IPS-15b (cell line): ENCODE measurements at regions not wholly inside any gene's neighbourhood (a gene's known extent, or its start where the extent isn't known, plus 50 kb on each side); places are given as distances from the start of the nearest gene placed in this dataset.

Experiments
- H3K27me3 ChIP-seq: one replicate; pipeline ENCODE4 v1.6.1; 2013; ENCODE audit warnings: low read length; ENCODE audit not compliant: control insufficient read depth, insufficient read depth
- H3K36me3 ChIP-seq: one replicate; pipeline ENCODE4 v1.6.1; 2013; ENCODE audit warnings: low read length; ENCODE audit not compliant: control insufficient read depth, insufficient read depth
- H3K4me1 ChIP-seq: one replicate; pipeline ENCODE4 v1.6.1; 2013; ENCODE audit warnings: mild to moderate bottlenecking, low read length; ENCODE audit not compliant: control insufficient read depth, insufficient read depth
- H3K4me3 ChIP-seq: one replicate; pipeline ENCODE4 v1.5.1; 2013; ENCODE audit warnings: low read depth, low read length
- H3K9ac ChIP-seq: one replicate; pipeline ENCODE4 v1.6.1; 2013; ENCODE audit warnings: low read depth, mild to moderate bottlenecking, low read length
- H3K9me3 ChIP-seq: one replicate; pipeline ENCODE4 v1.6.1; 2013; ENCODE audit warnings: mild to moderate bottlenecking, low read length; ENCODE audit not compliant: control insufficient read depth, insufficient read depth

DNA sequence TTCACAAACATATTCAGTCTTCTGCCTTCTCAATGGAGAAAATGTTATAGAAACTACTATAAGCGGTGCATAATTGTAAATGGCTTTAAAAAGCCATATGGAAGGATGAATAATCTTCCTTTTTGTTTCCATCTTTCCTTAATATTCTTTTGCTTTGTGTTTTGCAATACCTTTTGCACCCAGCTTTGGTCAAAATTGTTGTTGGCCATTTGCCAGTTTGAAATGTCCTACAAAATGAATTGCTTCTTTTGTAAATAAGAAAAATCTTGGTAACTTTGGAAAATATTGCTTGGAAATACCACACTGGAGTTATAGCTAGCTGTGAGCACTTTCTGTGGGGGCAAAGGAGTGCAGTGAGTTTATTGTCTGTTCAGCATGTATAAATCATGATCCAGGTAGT lies 93.5 kb upstream of the NR2F2 start:
- Histone ChIP-seq H3K4me1 (no peaks in the 10 kb centered on the region), H3K4me3 (no peak overlapping the region), H3K9me3 (no peaks in the 10 kb centered on the region), H3K27me3 (no peaks in the 10 kb centered on the region), H3K36me3 (no peaks in the 10 kb centered on the region), H3K9ac (no peak overlapping the region)

DNA sequence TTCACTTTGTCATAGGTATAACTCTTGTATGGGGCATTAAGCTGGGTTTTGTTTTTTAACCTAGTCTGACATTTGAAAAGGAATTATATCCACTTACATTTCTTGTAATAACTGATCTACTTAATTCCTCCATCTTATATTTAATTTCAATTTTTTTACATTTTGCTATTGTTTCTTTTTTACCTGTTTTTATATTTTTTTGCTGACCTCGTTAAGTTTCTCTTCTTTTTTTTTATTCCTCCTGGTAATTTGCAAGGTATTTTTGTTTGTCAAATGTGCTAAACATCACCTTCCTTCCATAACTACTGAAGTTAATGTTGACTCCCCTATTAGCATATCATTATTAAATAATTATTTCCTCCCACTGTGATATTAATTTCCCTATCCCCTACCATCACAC lies 87.7 kb upstream of the NR2F2 start:
- no peaks in the 10 kb centered on the region for H3K36me3 ChIP-seq
- no peak overlapping the region for H3K4me3 ChIP-seq
- H3K27me3 ChIP-seq = no peaks in the 10 kb centered on the region
- H3K9me3 ChIP-seq = no peaks in the 10 kb centered on the region
- H3K4me1 ChIP-seq = no peaks in the 10 kb centered on the region
- no peak overlapping the region for H3K9ac ChIP-seq

DNA sequence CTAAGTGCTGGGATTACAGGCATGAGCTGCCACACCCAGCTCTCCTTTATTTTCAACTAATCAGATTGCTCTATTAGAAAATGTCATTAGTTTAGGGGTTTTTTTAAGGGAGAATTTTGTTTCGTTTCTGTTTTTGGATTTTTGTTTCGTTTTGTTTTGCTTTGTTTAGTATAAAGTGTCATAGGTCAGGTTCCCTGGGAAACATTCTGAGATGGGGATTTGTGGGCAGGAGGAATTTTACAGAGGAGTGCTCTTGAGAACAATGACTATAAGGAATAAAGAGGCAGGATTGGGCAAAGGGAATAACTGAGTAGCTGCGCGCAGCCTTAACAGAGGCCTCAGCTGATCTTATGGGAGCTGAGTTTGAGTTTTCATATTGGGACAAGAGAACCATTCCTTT lies 86.8 kb upstream of the NR2F2 start:
- H3K9me3 ChIP-seq = no peaks in the 10 kb centered on the region
- H3K9ac ChIP-seq = no peak overlapping the region

DNA sequence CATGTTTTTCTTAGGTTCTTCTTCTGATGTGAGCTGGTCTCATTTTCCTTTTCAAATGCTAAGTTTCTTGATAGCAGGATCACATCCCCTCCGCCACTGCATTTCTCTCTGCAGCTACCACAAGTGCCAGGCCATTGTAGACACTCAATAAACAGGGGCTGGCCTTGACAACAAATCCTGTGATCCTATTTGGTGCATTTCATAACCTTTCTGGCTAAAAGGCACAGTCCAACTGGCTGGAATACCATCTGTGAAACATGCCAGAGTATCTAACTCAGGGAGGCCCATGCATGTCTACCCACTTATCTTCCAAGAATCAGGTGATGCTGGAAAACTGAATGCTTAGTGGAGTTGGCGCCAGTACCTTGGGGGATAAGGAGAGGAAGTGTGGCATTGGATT lies 85.2 kb upstream of the NR2F2 start:
- Histone ChIP-seq H3K36me3 (no peaks in the 10 kb centered on the region), H3K9ac (no peak overlapping the region), H3K4me1 (peaks cover 2% of the 10 kb centered on the region)

More for the DNA sequence above, 86.8 kb upstream of the NR2F2 start:
- Histone ChIP-seq H3K4me1 (peaks cover 2% of the 10 kb centered on the region), H3K4me3 (no peak overlapping the region), H3K36me3 (no peaks in the 10 kb centered on the region), H3K27me3 (no peaks in the 10 kb centered on the region)

DNA sequence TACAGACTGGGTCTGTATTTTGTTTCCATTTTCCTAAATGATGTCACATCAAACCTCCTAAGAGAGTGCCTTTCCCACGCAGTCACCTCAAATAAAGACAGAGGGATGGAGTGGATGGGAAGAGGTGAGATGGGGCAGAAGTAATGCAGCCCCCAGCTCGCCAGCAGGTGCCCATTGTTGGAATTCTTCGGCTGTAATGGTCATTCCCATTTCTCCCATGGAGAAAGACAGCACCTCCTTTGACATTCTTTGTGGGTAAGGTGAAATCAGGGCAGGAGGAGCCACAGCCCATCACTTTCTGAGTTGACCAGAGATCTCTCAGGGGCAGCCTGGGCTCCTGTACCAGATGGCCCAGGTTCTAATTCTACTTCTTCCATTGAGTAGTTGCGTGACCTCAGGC lies 84.4 kb upstream of the NR2F2 start:
- H3K36me3 ChIP-seq = no peaks in the 10 kb centered on the region
- peaks cover 2% of the 10 kb centered on the region for H3K4me1 ChIP-seq
- no peaks in the 10 kb centered on the region for H3K9me3 ChIP-seq
- H3K4me3 ChIP-seq = no peak overlapping the region
- no peaks in the 10 kb centered on the region for H3K27me3 ChIP-seq
- no peak overlapping the region for H3K9ac ChIP-seq

More for the DNA sequence above, 85.2 kb upstream of the NR2F2 start:
- no peak overlapping the region for H3K4me3 ChIP-seq
- no peaks in the 10 kb centered on the region for H3K27me3 ChIP-seq
- no peaks in the 10 kb centered on the region for H3K9me3 ChIP-seq

DNA sequence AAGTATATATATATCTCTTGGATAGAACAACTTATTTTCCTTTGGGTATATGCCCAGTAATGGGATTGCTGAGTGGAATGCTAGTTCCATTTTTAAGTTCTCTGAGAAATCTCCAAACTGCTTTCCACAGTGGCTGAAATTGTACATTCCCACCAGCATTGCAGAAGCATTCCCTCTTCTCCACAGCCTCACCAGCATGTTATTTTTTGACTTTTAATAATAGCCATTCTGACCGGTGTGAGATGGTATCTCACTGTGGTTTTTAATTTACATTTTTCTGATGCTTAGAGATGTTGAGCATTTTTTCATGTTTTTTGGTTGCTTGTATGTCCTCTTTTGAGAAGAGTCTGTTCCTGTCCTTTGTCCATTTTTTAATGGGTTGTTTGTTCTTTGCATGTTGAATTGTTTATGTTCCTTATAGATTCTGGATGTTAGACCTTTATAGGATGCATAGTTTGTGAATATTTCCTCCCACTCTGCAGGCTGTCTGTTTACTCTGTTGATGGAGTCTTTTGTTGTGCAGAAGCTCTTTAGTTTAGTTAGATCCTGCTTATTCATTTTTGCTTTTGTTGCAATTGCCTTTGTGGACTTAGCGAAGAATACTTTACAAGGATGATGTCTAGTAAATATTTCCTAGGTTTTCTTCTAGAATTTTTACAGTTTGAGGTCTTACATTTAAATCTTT lies 82.7 kb upstream of the NR2F2 start:
- Histone ChIP-seq H3K9ac (no peak overlapping the region), H3K4me3 (no peak overlapping the region), H3K27me3 (no peaks in the 10 kb centered on the region), H3K9me3 (no peaks in the 10 kb centered on the region), H3K36me3 (no peaks in the 10 kb centered on the region), H3K4me1 (peaks cover 2% of the 10 kb centered on the region)

DNA sequence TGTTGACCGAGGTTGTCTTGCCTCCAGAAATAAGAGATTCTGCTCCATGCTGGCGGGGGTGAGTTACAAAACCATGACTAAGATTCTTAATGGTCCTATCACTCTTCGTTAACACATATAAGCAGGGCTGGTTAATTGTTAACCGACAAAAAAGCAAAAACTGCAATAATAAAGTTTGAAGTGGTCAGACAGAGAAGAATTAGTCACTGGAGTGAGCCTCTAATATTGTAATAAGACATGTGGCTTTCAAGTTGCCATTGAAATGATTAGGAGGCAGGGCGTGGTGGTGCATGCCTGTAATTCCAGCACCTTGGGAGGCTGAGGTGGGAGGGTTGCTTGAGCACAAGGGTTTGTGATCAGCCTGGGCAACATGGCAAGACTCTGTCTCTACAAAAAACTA lies 78.4 kb upstream of the NR2F2 start:
- H3K9me3 ChIP-seq = no peaks in the 10 kb centered on the region
- H3K4me3 ChIP-seq = no peak overlapping the region
- H3K9ac ChIP-seq = no peak overlapping the region
- H3K4me1 ChIP-seq = peaks cover 7% of the 10 kb centered on the region
- H3K36me3 ChIP-seq = no peaks in the 10 kb centered on the region
- H3K27me3 ChIP-seq = no peaks in the 10 kb centered on the region

DNA sequence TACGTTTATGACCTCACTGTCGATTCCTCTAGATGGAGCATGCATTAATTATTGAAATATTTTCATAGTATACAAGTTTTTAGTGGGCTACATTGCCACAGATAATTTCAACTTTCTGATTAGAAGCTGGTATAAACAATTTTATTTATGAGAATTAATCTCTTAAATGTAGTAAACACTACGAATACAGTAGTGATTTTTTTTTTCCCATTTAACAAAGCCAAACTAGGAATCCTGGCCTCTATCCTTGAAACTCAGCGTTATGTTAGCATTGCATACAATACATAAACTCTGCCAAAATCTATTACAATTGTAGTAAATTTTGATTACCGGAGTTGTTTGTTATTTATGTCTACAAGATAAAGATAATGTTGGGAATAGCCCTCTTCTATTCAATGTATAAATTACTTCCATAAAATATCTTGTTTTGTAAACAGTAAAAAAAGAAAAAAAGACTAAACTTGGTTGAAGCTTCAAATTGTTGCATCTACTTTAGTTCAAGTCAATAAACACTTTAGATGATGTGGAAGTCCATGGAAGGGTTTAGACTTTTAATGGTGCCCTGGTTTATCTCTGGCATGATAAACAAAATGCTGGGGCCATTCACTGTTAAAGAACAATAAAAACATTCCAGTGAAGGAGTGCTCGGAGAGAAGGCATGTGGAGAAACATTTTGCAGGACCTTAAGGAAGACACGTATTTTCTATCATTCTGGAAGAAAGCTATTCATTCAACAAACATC lies 77.3 kb upstream of the NR2F2 start:
- H3K27me3 ChIP-seq = no peaks in the 10 kb centered on the region
- no peak overlapping the region for H3K4me3 ChIP-seq
- H3K9me3 ChIP-seq = no peaks in the 10 kb centered on the region
- peaks cover 7% of the 10 kb centered on the region for H3K4me1 ChIP-seq
- H3K9ac ChIP-seq = no peak overlapping the region
- H3K36me3 ChIP-seq = no peaks in the 10 kb centered on the region

DNA sequence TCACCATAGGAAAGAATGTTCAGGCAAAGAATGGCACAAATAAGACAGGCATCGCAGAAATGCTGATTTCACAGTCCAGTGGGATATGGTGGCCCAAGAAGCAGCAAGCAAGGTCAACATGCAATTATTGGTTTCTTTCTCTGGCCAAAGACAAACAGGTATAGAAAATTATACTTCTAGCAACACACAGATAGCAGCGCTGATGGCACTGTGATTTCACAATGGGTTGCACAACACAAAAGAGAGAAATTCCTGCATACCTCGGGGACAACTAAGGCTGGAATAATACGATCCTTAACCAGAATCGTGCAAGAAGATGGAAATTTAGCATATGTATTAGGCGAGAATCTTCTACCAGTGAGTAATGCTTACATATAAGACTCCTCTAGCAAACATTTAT lies 76.3 kb upstream of the NR2F2 start:
- H3K4me3 ChIP-seq = no peak overlapping the region
- H3K27me3 ChIP-seq = no peaks in the 10 kb centered on the region
- H3K36me3 ChIP-seq = no peaks in the 10 kb centered on the region

DNA sequence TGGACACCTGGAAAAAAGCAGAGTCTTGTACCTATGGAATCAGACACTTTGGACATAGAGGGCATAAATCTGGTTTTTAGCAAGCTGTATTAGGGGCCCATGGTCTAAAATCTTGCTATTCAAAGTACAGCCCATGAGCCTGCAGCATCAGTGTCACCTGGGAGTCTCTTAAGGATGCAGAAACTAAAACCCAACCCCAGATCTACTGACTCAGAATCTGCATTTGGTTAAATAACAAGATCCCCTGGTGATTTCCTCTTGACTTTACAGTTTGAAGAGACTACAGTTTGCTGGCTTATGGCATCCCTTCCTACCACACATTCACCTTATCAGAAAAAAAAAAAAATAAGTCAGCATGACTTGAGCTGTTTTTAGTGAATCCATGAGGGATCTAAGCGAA lies 74.9 kb upstream of the NR2F2 start:
- Histone ChIP-seq H3K4me3 (no peak overlapping the region), H3K9me3 (no peaks in the 10 kb centered on the region), H3K4me1 (peaks cover 4% of the 10 kb centered on the region), H3K36me3 (no peaks in the 10 kb centered on the region), H3K9ac (no peak overlapping the region), H3K27me3 (no peaks in the 10 kb centered on the region)

More for the DNA sequence above, 76.3 kb upstream of the NR2F2 start:
- no peak overlapping the region for H3K9ac ChIP-seq
- peaks cover 4% of the 10 kb centered on the region for H3K4me1 ChIP-seq
- H3K9me3 ChIP-seq = no peaks in the 10 kb centered on the region

DNA sequence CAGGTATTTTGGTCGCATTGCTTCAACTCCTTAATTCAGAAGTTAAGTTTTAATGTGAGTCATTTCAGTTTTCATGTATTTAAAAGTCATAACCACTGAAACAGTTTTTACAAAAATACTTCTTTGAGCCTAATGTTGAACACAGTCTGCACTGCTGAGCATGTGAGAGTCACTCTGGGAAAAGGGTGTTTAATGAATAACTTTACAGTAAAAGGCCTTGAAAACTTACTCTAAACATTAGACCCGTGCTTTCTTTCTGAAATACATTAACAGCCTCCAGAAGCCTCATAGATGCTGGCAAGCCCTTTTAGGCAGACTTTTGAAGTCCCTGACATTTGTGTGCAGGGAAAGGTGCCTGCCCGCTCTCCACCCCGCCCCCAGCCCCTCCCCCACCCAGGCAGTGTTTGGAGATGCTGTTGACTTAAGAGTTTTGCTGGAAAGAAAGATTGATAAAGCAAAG lies 68.9 kb upstream of the NR2F2 start:
- Histone ChIP-seq H3K36me3 (no peaks in the 10 kb centered on the region), H3K4me3 (no peak overlapping the region), H3K4me1 (peaks cover 7% of the 10 kb centered on the region), H3K27me3 (no peaks in the 10 kb centered on the region), H3K9me3 (no peaks in the 10 kb centered on the region), H3K9ac (no peak overlapping the region)

DNA sequence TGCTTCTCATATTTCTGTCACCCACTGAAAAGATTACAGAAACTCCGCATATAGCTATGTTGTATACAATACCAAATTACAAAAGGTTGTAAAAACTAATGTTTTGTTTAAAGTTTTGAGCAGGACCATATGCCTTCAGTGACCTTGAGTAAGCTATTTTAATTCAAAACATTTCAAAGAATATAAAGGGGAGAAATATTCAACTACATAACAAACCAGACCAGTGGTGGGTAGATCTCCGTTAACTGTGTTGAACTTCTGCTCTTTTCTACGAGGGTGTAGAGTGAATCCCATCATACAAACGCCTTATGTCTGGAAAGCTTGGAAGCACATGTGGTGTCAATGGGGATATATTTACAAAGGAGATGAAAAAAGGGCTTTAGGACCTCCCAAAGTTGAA lies 68.4 kb upstream of the NR2F2 start:
- H3K27me3 ChIP-seq = no peaks in the 10 kb centered on the region
- no peak overlapping the region for H3K9ac ChIP-seq
- peaks cover 7% of the 10 kb centered on the region for H3K4me1 ChIP-seq
- no peaks in the 10 kb centered on the region for H3K9me3 ChIP-seq
- H3K4me3 ChIP-seq = no peak overlapping the region
- no peaks in the 10 kb centered on the region for H3K36me3 ChIP-seq
